H9 (cell line): ENCODE measurements at regions not wholly inside any gene's neighbourhood (a gene's known extent, or its start where the extent isn't known, plus 50 kb on each side); places are given as distances from the start of the nearest gene placed in this dataset.

Source experiments
- DNase-seq: peaks from one replicate; pipeline ENCODE4 v3.0.0-alpha.2; 2017
- H2AFZ ChIP-seq: one replicate; pipeline ENCODE4 v1.6.1; 2013; ENCODE audit warnings: mild to moderate bottlenecking, low read length, control low read depth, moderate library complexity
- H2AK5ac ChIP-seq: 2 replicates; pipeline ENCODE4 v1.6.1; 2013; ENCODE audit warnings: low read length, control low read depth, mixed read lengths; ENCODE audit not compliant: insufficient read length
- H2BK120ac ChIP-seq: one replicate; pipeline ENCODE4 v1.6.1; 2013; ENCODE audit warnings: low read depth, mild to moderate bottlenecking, low read length, control low read depth, inconsistent platforms; ENCODE audit not compliant: poor library complexity, severe bottlenecking
- H2BK12ac ChIP-seq: 2 replicates; pipeline ENCODE4 v1.6.1; 2013; ENCODE audit warnings: low read length, control low read depth, mixed read lengths, low read depth; ENCODE audit not compliant: insufficient read length
- H2BK15ac ChIP-seq: 2 replicates; pipeline ENCODE4 v1.6.1; 2013; ENCODE audit warnings: low read depth, low read length, control low read depth
- H2BK20ac ChIP-seq: one replicate; pipeline ENCODE4 v1.6.1; 2013; ENCODE audit warnings: low read depth, mild to moderate bottlenecking, low read length, control low read depth, inconsistent platforms; ENCODE audit not compliant: poor library complexity, severe bottlenecking
- H2BK5ac ChIP-seq: 2 replicates; pipeline ENCODE4 v1.6.1; 2013; ENCODE audit warnings: low read length, control low read depth, mixed read lengths; ENCODE audit not compliant: insufficient read length
- H3K14ac ChIP-seq: 2 replicates; pipeline ENCODE4 v1.6.1; 2013; ENCODE audit warnings: low read length, control low read depth; ENCODE audit not compliant: insufficient read depth
- H3K18ac ChIP-seq: 2 replicates; pipeline ENCODE4 v1.6.1; 2013; ENCODE audit warnings: low read depth, mild to moderate bottlenecking, mixed read lengths, low read length, control low read depth; ENCODE audit not compliant: insufficient read length
- H3K23ac ChIP-seq: 2 replicates; pipeline ENCODE4 v1.6.1; 2013; ENCODE audit warnings: low read length, control low read depth, mixed read lengths, low read depth; ENCODE audit not compliant: insufficient read length
- H3K23me2 ChIP-seq: 2 replicates; pipeline ENCODE4 v1.6.1; 2013; ENCODE audit warnings: low read depth, mild to moderate bottlenecking, mixed read lengths, low read length, control low read depth; ENCODE audit not compliant: insufficient read length, poor library complexity, severe bottlenecking
- H3K27ac ChIP-seq: 2 replicates; pipeline ENCODE4 v1.5.1; 2013; ENCODE audit warnings: low read length, control low read depth, mixed read lengths, low read depth; ENCODE audit not compliant: insufficient read length
- H3K27me3 ChIP-seq: 2 replicates; pipeline ENCODE4 v1.6.1; 2013; ENCODE audit warnings: low read length, control low read depth, inconsistent platforms; ENCODE audit not compliant: insufficient read depth
- H3K4ac ChIP-seq: 2 replicates; pipeline ENCODE4 v1.6.1; 2013; ENCODE audit warnings: low read depth, mild to moderate bottlenecking, control low read depth, inconsistent platforms, low read length, moderate library complexity
- H3K4me1 ChIP-seq: 2 replicates; pipeline ENCODE4 v1.6.1; 2013; ENCODE audit warnings: low read length, control low read depth, inconsistent platforms; ENCODE audit not compliant: insufficient read depth
- H3K4me2 ChIP-seq: 2 replicates; pipeline ENCODE4 v1.6.1; 2013; ENCODE audit warnings: low read length, control low read depth, mixed read lengths; ENCODE audit not compliant: insufficient read length, insufficient read depth
- H3K56ac ChIP-seq: 2 replicates; pipeline ENCODE4 v1.6.1; 2013; ENCODE audit warnings: low read depth, mild to moderate bottlenecking, mixed read lengths, low read length, control low read depth; ENCODE audit not compliant: insufficient read length
- H3K79me1 ChIP-seq: 2 replicates; pipeline ENCODE4 v1.6.1; 2013; ENCODE audit warnings: low read depth, mild to moderate bottlenecking, moderate library complexity, low read length, control low read depth, inconsistent platforms; ENCODE audit not compliant: insufficient read depth, poor library complexity, severe bottlenecking
- H3K79me2 ChIP-seq: 2 replicates; pipeline ENCODE4 v1.6.1; 2013; ENCODE audit warnings: low read length, control low read depth, inconsistent platforms; ENCODE audit not compliant: insufficient read depth
- H3K9ac ChIP-seq: 2 replicates; pipeline ENCODE4 v1.6.1; 2013; ENCODE audit warnings: low read length, control low read depth, mixed read lengths; ENCODE audit not compliant: insufficient read length; ENCODE audit errors: extremely low read depth
- H3K9me3 ChIP-seq: one replicate; pipeline ENCODE4 v1.6.1; 2013; ENCODE audit warnings: low read depth, low read length, inconsistent platforms; ENCODE audit not compliant: control insufficient read depth
- H3T11ph ChIP-seq: one replicate; pipeline ENCODE4 v1.6.1; 2013; ENCODE audit warnings: mild to moderate bottlenecking, low read length, control low read depth, inconsistent platforms
- H4K20me1 ChIP-seq: one replicate; pipeline ENCODE4 v1.6.1; 2013; ENCODE audit not compliant: control insufficient read depth, insufficient read length, insufficient read depth
- H4K5ac ChIP-seq: 2 replicates; pipeline ENCODE4 v1.6.1; 2013; ENCODE audit warnings: low read depth, mild to moderate bottlenecking, mixed read lengths, low read length, control low read depth; ENCODE audit not compliant: insufficient read length
- H4K8ac ChIP-seq: replicated peaks from 2 replicates; pipeline ENCODE4 v1.6.1; 2013; ENCODE audit warnings: low read length, control low read depth, mixed read lengths, low read depth; ENCODE audit not compliant: insufficient read length
- H4K91ac ChIP-seq: 2 replicates; pipeline ENCODE4 v1.6.1; 2013; ENCODE audit warnings: low read depth, mild to moderate bottlenecking, moderate library complexity, mixed read lengths, low read length, control low read depth; ENCODE audit not compliant: insufficient read length
- H3K27ac Mint-ChIP-seq, 3 experiments: 2 replicates in 2 of 3; 3 replicates in 1 of 3; pipeline ENCODE4 v1.8.0; 2020 to 2021; ENCODE audit warnings: mixed read lengths in 3 of 3, mild to moderate bottlenecking in 1 of 3, moderate library complexity in 1 of 3
- H3K27me3 Mint-ChIP-seq: 2 replicates; pipeline ENCODE4 v1.8.0; 2021; ENCODE audit warnings: low read depth, mild to moderate bottlenecking, moderate library complexity, mixed read lengths
- H3K36me3 Mint-ChIP-seq, 3 experiments: 2 replicates in 2 of 3; 3 replicates in 1 of 3; pipeline ENCODE4 v1.8.0; 2020 to 2021; ENCODE audit warnings: low read depth in 3 of 3, mixed read lengths in 3 of 3; ENCODE audit not compliant: insufficient read depth in 1 of 3
- H3K4me1 Mint-ChIP-seq, 2 experiments: 2 replicates each; pipeline ENCODE4 v1.8.0; 2020; ENCODE audit warnings: mixed read lengths in 2 of 2
- H3K4me3 Mint-ChIP-seq, 2 experiments: 2 replicates in 1 of 2; 3 replicates in 1 of 2; pipeline ENCODE4 v1.8.0; 2020 to 2021; ENCODE audit warnings: mild to moderate bottlenecking in 2 of 2, mixed read lengths in 2 of 2, moderate library complexity in 1 of 2
- H3K9me3 Mint-ChIP-seq, 2 experiments: 2 replicates in 1 of 2; 3 replicates in 1 of 2; pipeline ENCODE4 v1.8.0; 2020; ENCODE audit warnings: mild to moderate bottlenecking in 2 of 2, mixed read lengths in 2 of 2, moderate library complexity in 1 of 2
- WGBS: extraction: QIAGEN DNeasy Blood & Tissue Kit; methylation state at CpG from one replicate; pipeline ENCODE4 v1.1.7; 2013; ENCODE audit warnings: missing lambda C conversion rate, low lambda C conversion rate, mixed read lengths; ENCODE audit not compliant: insufficient read length; ENCODE audit errors: extremely low coverage; 5-methylcytosine and 5-hydroxymethylcytosine counted together
- TF ChIP-seq, protein P1 (sequence below): fragments of 200-600 bp; sonication (generic); conservative IDR thresholded peaks from 3 replicates; pipeline ENCODE4 v1.8.0; 2021; ENCODE audit warnings: antibody characterized with exemption, mild to moderate bottlenecking

DNA sequence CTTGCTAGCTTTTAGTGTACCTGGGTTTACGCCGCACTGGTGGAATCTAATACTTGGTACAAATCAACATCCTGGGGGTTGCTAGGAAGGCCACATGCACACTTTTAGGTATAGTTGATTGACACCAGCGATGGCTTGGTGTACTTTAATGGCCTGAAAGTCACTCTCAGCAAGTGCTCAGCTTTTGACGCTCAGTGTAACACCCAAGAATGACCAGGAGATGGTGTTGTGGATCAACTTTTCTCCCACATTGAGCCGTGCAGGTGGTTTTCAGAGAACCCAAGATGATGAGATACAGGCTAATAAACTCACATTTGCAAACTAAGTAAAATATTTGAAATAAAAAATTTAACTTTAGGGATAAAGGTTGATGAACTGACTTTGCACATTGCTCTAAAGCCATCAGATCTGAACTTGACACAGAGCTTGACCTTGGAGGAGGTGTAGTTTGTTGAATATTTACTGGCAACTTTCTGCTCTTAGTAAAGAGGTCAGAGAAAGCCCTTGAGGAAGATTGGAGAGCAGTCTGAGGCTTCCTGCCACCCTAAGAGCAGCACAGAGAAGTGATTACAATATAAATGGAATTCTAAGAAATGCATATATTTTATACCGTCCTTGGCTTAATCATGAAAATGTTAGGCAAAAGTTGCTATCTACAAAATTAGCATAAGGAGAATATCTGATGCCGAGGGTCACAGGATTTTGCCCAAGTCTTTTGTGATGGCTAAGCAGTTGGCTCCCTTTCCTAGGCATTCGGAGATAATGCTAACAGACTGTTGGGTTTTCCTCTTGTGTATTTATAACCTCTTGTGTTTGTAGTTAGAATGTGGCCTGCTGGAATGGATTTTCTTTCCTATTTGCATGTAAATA, 143.4 kb upstream of the RASGRP1 start:
- peak; percentile 53 for DNase-seq
- no CpG with 5 or more reads among the region's 8 CpGs for WGBS
- no peaks in the 10 kb centered on the region; the same call in 1 of the 2 replicates for H3K27me3 Mint-ChIP-seq
- H3K4me1 Mint-ChIP-seq: peaks cover 42 to 47% of the 10 kb centered on the region in 2 experiments
- no peak overlapping the region for H2BK120ac ChIP-seq
- no peaks in the 10 kb centered on the region for H3K23me2 ChIP-seq
- H2BK12ac ChIP-seq: no peak overlapping the region
- no peak overlapping the region for H2AK5ac ChIP-seq
- H4K91ac ChIP-seq: no peak overlapping the region
- peaks cover 3% of the 10 kb centered on the region for H3K4me1 ChIP-seq
- H2AFZ ChIP-seq: no peak overlapping the region
- H2BK15ac ChIP-seq: no peak overlapping the region
- H3K9me3 Mint-ChIP-seq: no peaks in the 10 kb centered on the region
- no peak overlapping the region for H3K56ac ChIP-seq
- H3K27ac ChIP-seq: peak overlapping the region; percentile 22
- no peak overlapping the region for H3K9ac ChIP-seq
- H3K27ac Mint-ChIP-seq: peak overlapping the region; percentile 32 to 80 (median 65); a peak in 4 of 7 replicates
- no peak overlapping the region for H3K4ac ChIP-seq
- H4K8ac ChIP-seq: no peak overlapping the region
- H3K27me3 ChIP-seq: no peaks in the 10 kb centered on the region
- no peak overlapping the region for H3K14ac ChIP-seq
- H4K5ac ChIP-seq: no peak overlapping the region
- no peak overlapping the region for H2BK5ac ChIP-seq
- H2BK20ac ChIP-seq: no peak overlapping the region
- H3K79me2 ChIP-seq: no peaks in the 10 kb centered on the region
- H3K23ac ChIP-seq: no peak overlapping the region
- H3K4me3 Mint-ChIP-seq: peak overlapping the region in 1 of 2 experiments; percentile 52; a peak in 1 of 5 replicates
- H3K4me2 ChIP-seq: peak overlapping the region; percentile 28
- TF ChIP-seq, protein P1, sequence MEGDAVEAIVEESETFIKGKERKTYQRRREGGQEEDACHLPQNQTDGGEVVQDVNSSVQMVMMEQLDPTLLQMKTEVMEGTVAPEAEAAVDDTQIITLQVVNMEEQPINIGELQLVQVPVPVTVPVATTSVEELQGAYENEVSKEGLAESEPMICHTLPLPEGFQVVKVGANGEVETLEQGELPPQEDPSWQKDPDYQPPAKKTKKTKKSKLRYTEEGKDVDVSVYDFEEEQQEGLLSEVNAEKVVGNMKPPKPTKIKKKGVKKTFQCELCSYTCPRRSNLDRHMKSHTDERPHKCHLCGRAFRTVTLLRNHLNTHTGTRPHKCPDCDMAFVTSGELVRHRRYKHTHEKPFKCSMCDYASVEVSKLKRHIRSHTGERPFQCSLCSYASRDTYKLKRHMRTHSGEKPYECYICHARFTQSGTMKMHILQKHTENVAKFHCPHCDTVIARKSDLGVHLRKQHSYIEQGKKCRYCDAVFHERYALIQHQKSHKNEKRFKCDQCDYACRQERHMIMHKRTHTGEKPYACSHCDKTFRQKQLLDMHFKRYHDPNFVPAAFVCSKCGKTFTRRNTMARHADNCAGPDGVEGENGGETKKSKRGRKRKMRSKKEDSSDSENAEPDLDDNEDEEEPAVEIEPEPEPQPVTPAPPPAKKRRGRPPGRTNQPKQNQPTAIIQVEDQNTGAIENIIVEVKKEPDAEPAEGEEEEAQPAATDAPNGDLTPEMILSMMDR: peak; percentile 86
- H3K9me3 ChIP-seq: no peaks in the 10 kb centered on the region
- no peak overlapping the region for H3T11ph ChIP-seq
- no peaks in the 10 kb centered on the region for H3K36me3 Mint-ChIP-seq
- no peaks in the 10 kb centered on the region for H3K79me1 ChIP-seq
- no peak overlapping the region for H3K18ac ChIP-seq
- no peaks in the 10 kb centered on the region for H4K20me1 ChIP-seq
